Activated T-helper 17 cell treated with anti-CD3 and anti-CD28 coated beads, Interleukin-2, amount 50 U/mL, for 72 hours (primary cell): ENCODE measurements at regions not wholly inside any gene's neighbourhood (a gene's known extent, or its start where the extent isn't known, plus 50 kb on each side); places are given as distances from the start of the nearest gene placed in this dataset.

Experiments
- ATAC-seq: fragments of 150-1000 bp; cut with Tn5 transposase; replicated peaks from 2 replicates; pipeline ENCODE4 v1.10.0; 2021; ENCODE audit warnings: mild to moderate bottlenecking, moderate library complexity
- H3K27ac Mint-ChIP-seq: one replicate; pipeline ENCODE4 v1.8.0; 2022; ENCODE audit warnings: mixed read lengths
- H3K27me3 Mint-ChIP-seq: one replicate; pipeline ENCODE4 v1.8.0; 2022; ENCODE audit warnings: mixed read lengths
- H3K36me3 Mint-ChIP-seq: one replicate; pipeline ENCODE4 v1.8.0; 2022; ENCODE audit warnings: low read depth, mild to moderate bottlenecking, mixed read lengths
- H3K4me1 Mint-ChIP-seq: one replicate; pipeline ENCODE4 v1.8.0; 2022; ENCODE audit warnings: mixed read lengths
- H3K4me3 Mint-ChIP-seq: one replicate; pipeline ENCODE4 v1.8.0; 2022; ENCODE audit warnings: mild to moderate bottlenecking, mixed read lengths
- H3K9me3 Mint-ChIP-seq: one replicate; pipeline ENCODE4 v1.8.0; 2022; ENCODE audit warnings: mixed read lengths

DNA sequence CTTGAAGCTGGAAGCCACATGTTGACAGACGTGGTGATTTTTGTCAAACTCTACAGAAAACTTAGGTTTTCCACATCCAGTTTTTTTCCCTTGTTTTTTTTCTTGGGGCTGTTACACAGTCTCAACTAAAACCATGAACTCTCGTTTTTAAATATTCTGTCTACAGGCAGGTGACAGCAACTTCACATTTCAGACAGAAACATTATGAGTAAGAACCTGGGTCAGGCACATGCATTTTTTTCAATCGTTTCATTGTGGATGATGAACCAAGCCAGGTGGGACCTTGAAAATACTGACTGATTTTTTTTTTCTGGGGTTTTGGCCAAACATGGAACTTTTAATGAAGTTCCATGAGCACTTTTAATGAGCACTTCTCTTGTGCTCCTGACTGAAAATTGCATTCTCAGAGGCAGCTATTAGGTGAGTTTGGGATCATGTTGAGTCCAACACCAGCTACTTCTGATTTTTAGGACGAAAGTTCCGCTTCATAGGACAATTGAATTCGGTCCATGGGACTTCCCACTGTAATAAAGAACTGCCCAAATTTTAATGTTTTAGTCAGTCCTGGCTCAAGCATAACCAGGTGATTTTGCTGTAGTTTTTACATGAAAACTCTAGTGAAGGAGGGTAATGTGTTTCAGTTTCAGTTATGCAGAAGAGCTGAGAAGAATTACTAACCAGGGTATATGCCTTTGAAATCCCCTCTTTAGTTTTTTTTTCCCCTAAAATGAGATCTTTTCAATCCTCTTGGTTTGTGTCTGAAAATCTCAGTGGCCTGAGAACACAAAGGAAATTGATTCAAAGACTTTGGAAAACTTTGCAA lies 93.2 kb upstream of the ADAMTS16 start:
- Mint-ChIP-seq H3K36me3 (no peaks in the 10 kb centered on the region), H3K27ac (no peak overlapping the region), H3K4me1 (no peaks in the 10 kb centered on the region), H3K4me3 (no peak overlapping the region), H3K27me3 (no peaks in the 10 kb centered on the region), H3K9me3 (peaks cover 4% of the 10 kb centered on the region)
- no peak for ATAC-seq

DNA sequence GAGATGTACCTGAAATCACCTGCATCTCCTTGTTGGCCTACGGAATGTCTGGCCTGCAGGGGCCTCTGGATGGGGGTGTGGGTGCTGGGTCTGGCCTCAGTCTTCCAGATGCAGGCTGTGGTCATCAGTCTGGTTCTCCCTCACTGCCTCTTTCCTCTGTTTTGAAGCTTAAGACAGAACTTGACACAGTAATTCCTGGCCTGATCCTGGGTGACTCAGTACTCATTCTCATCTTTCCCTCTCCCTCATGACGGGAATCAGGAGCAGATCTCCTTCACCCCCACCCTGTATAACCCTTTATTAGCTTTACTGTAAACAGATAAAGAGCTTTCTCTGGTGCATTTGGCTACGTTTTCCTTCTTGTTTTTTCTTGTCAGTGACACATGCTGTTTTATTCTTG lies 89.3 kb upstream of the ADAMTS16 start:
- Mint-ChIP-seq H3K9me3 (peaks cover 4% of the 10 kb centered on the region), H3K27me3 (no peaks in the 10 kb centered on the region), H3K4me1 (no peaks in the 10 kb centered on the region), H3K4me3 (no peak overlapping the region), H3K36me3 (no peaks in the 10 kb centered on the region), H3K27ac (no peak overlapping the region)
- no peak for ATAC-seq

- Mint-ChIP-seq H3K4me1 (no peaks in the 10 kb centered on the region), H3K36me3 (no peaks in the 10 kb centered on the region), H3K4me3 (no peak overlapping the region), H3K27me3 (peaks cover 4% of the 10 kb centered on the region), H3K9me3 (peaks cover 7% of the 10 kb centered on the region), H3K27ac (no peak overlapping the region)
- no peak for ATAC-seq
Observed at GRCh38 chr5:5055712-5056111, 84.4 kb upstream of the ADAMTS16 start.

DNA sequence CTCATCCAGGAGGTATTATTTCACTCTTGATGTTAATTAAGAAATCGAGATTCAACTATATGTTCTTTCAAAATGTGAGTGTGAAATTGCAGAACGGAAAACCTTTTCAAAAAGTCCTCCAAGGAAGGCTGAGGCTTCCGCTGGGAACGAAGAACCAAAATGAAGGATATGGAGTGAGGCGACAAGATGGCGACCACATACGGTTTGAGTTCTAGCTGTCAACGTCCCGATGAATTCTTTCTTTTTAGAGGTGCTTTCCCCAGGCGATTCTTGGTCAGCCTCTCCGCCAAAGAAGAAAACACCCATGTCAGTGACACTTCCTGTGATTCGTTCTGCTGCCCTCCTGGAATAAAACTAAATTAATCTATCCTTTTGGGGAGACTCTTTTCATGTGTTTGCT lies 78.3 kb upstream of the ADAMTS16 start:
- Mint-ChIP-seq H3K9me3 (peaks cover 7% of the 10 kb centered on the region), H3K36me3 (no peaks in the 10 kb centered on the region), H3K4me3 (no peak overlapping the region), H3K4me1 (no peaks in the 10 kb centered on the region), H3K27me3 (peaks cover 4% of the 10 kb centered on the region), H3K27ac (no peak overlapping the region)
- no peak for ATAC-seq

GRCh38 chr5:5062525-5063302 lies 77.4 kb upstream of the ADAMTS16 start:
- Mint-ChIP-seq H3K27ac (no peak overlapping the region), H3K4me3 (no peak overlapping the region), H3K4me1 (no peaks in the 10 kb centered on the region), H3K27me3 (peaks cover 4% of the 10 kb centered on the region), H3K9me3 (peaks cover 3% of the 10 kb centered on the region), H3K36me3 (no peaks in the 10 kb centered on the region)
- no peak for ATAC-seq

- no peak for ATAC-seq
- Mint-ChIP-seq H3K4me3 (no peak overlapping the region), H3K36me3 (no peaks in the 10 kb centered on the region), H3K9me3 (peaks cover 3% of the 10 kb centered on the region), H3K4me1 (no peaks in the 10 kb centered on the region), H3K27ac (no peak overlapping the region), H3K27me3 (peaks cover 4% of the 10 kb centered on the region)
Observed at GRCh38 chr5:5063533-5063953, 76.6 kb upstream of the ADAMTS16 start.

DNA sequence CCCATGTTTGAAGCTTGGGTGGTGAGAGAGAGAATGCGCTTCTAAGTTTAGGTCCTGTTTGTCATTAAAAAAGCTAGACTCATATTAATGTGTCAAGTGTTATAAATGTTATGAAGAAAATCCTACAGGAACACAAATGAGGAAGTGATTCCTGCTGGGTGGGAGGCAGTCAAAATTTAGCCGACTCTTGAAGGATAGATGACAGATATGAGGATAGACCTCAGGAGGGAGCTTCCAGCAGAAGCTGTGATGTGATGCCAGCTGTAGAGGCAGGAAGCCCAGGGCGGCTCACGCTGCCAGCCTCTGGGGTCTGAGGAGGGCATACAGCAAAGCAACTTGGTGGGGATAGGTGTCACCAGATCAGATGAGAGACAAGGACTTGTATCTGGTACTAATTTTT lies 74.7 kb upstream of the ADAMTS16 start:
- ATAC-seq, result no peak
- Mint-ChIP-seq H3K4me1 (no peaks in the 10 kb centered on the region), H3K9me3 (peaks cover 9% of the 10 kb centered on the region), H3K27ac (no peak overlapping the region), H3K27me3 (no peaks in the 10 kb centered on the region), H3K36me3 (no peaks in the 10 kb centered on the region), H3K4me3 (no peak overlapping the region)

- Mint-ChIP-seq H3K27me3 (no peaks in the 10 kb centered on the region), H3K9me3 (peaks cover 9% of the 10 kb centered on the region), H3K4me3 (no peak overlapping the region), H3K27ac (no peak overlapping the region), H3K36me3 (no peaks in the 10 kb centered on the region), H3K4me1 (no peaks in the 10 kb centered on the region)
- no peak for ATAC-seq
Observed at GRCh38 chr5:5066276-5067186, 73.6 kb upstream of the ADAMTS16 start.

GRCh38 chr5:5069851-5070250 lies 70.3 kb upstream of the ADAMTS16 start:
- Mint-ChIP-seq H3K36me3 (no peaks in the 10 kb centered on the region), H3K27ac (no peak overlapping the region), H3K9me3 (peaks cover 13% of the 10 kb centered on the region), H3K4me1 (no peaks in the 10 kb centered on the region), H3K4me3 (no peak overlapping the region), H3K27me3 (no peaks in the 10 kb centered on the region)
- no peak for ATAC-seq

- ATAC-seq, result no peak
- Mint-ChIP-seq H3K4me3 (no peak overlapping the region), H3K36me3 (no peaks in the 10 kb centered on the region), H3K27ac (no peak overlapping the region), H3K9me3 (peaks cover 13% of the 10 kb centered on the region), H3K27me3 (peaks cover 3% of the 10 kb centered on the region), H3K4me1 (no peaks in the 10 kb centered on the region)
Observed at GRCh38 chr5:5071554-5071953, 68.6 kb upstream of the ADAMTS16 start.

GRCh38 chr5:5077236-5077635 lies 62.9 kb upstream of the ADAMTS16 start:
- peaks cover 4% of the 10 kb centered on the region for H3K9me3 Mint-ChIP-seq
- no peaks in the 10 kb centered on the region for H3K4me1 Mint-ChIP-seq
- H3K27ac Mint-ChIP-seq, result no peak overlapping the region
- peaks cover 8% of the 10 kb centered on the region for H3K27me3 Mint-ChIP-seq
- H3K36me3 Mint-ChIP-seq, result no peaks in the 10 kb centered on the region
- no peak overlapping the region for H3K4me3 Mint-ChIP-seq
- ATAC-seq, result no peak

DNA sequence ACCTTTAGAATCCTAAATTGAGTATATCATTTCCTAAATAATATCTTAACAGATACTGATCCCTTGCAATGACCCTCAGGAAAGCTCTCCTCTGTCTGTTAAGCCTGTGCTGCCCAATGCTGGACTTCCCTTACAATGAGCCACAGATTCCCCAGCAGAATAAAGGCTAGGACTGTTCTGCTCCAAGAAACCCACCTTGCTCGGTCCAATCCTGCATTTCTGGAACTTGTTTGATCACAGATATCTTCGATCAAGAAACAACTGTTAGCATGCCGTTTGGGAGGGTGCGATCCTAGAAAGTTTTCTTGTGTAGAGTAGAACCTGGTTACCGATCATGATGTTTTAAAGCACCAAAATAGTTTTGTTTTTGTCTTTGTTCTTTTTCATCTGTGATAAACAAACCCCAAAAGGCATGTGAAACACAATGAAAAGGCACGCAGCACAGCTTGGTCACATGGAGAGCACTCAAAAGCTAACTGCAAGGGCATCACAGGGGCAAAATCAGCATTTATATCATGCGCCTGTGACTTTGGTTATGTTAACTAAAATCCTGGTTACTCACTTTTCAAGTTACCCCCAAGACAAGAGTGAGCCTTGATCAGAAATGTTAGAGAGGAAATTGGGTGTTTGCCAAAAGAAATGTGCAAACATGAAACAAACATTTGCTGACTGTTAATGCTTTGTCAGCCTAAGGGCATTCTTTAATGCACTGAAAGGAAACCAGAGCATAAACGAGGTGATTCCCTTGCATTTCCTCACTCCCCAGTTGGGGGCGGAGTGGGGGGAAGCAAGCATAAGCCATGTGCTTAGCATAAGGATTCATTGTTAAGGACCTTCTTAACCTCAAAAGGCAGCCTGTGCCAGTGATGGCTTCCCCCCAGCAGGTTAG lies 61.9 kb upstream of the ADAMTS16 start:
- Mint-ChIP-seq H3K9me3 (no peaks in the 10 kb centered on the region), H3K27me3 (peaks cover 8% of the 10 kb centered on the region), H3K27ac (no peak overlapping the region), H3K4me3 (no peak overlapping the region), H3K4me1 (no peaks in the 10 kb centered on the region), H3K36me3 (no peaks in the 10 kb centered on the region)
- no peak for ATAC-seq

DNA sequence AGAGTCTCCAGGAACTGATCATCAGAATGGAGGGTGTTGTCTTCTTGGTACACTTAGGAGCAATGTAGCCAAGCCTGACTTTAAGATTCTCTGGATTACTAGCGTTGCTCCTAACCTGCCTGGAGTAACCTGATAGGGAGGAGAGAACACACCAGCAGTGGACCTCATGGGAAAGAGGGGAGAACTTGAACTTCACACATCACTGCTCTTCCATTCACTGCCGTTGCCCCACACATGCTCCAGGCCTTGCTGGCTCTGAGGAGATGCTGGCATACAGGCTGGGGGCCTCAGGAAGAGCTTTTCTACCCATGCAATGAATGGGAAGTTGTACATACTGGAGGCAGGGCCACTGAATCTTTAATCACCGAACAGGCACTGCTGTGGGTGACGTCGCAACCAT lies 60.3 kb upstream of the ADAMTS16 start:
- Mint-ChIP-seq H3K4me3 (no peak overlapping the region), H3K9me3 (no peaks in the 10 kb centered on the region), H3K27ac (no peak overlapping the region), H3K36me3 (no peaks in the 10 kb centered on the region), H3K4me1 (no peaks in the 10 kb centered on the region), H3K27me3 (peaks cover 8% of the 10 kb centered on the region)
- ATAC-seq, result no peak

- peaks cover 4% of the 10 kb centered on the region for H3K27me3 Mint-ChIP-seq
- H3K4me3 Mint-ChIP-seq, result no peak overlapping the region
- no peak overlapping the region for H3K27ac Mint-ChIP-seq
- no peaks in the 10 kb centered on the region for H3K4me1 Mint-ChIP-seq
- no peaks in the 10 kb centered on the region for H3K9me3 Mint-ChIP-seq
- ATAC-seq, result no peak
- H3K36me3 Mint-ChIP-seq, result no peaks in the 10 kb centered on the region
Observed at GRCh38 chr5:5080790-5081189, 59.3 kb upstream of the ADAMTS16 start.
